ENCODE measurements at regions not wholly inside any gene's neighbourhood (a gene's known extent, or its start where the extent isn't known, plus 50 kb on each side); places are given as distances from the start of the nearest gene placed in this dataset.

DNA sequence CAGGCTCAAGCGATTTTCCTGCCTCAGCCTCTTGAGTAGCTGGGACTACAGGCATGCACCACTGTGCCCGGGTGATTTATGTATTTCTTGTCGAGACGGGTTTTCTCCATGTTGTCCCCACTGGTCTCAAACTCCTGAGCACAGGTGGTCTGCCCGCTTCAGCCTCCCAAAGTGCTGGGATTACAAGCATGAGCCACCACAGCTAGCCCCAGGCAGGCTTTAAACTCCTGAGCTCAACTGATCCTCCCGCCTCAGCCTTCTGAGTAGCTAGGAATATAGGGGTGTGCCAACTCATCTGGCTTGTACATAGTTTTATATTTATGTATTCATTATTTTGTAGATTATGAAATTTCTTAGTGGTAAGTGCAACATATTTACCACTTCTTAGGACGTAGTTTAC is 198.8 kb upstream of the MCTP2 start:
- TF ChIP-seq POLR2AphosphoS5 (IDR thresholded peaks at IDR 0.05; ENCODE audit: low read depth, low read length): no peak
- TF ChIP-seq, protein P1, sequence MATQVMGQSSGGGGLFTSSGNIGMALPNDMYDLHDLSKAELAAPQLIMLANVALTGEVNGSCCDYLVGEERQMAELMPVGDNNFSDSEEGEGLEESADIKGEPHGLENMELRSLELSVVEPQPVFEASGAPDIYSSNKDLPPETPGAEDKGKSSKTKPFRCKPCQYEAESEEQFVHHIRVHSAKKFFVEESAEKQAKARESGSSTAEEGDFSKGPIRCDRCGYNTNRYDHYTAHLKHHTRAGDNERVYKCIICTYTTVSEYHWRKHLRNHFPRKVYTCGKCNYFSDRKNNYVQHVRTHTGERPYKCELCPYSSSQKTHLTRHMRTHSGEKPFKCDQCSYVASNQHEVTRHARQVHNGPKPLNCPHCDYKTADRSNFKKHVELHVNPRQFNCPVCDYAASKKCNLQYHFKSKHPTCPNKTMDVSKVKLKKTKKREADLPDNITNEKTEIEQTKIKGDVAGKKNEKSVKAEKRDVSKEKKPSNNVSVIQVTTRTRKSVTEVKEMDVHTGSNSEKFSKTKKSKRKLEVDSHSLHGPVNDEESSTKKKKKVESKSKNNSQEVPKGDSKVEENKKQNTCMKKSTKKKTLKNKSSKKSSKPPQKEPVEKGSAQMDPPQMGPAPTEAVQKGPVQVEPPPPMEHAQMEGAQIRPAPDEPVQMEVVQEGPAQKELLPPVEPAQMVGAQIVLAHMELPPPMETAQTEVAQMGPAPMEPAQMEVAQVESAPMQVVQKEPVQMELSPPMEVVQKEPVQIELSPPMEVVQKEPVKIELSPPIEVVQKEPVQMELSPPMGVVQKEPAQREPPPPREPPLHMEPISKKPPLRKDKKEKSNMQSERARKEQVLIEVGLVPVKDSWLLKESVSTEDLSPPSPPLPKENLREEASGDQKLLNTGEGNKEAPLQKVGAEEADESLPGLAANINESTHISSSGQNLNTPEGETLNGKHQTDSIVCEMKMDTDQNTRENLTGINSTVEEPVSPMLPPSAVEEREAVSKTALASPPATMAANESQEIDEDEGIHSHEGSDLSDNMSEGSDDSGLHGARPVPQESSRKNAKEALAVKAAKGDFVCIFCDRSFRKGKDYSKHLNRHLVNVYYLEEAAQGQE (IDR thresholded peaks at IDR 0.05; ENCODE audit: insufficient read depth in 1 of 2, low read depth in 2 of 2, low read length in 2 of 2): no peak

All from PFSK-1 (cell line).